Activated naive CD4-positive, alpha-beta T cell treated with anti-CD3 and anti-CD28 coated beads, Interleukin-2, amount 50 U/mL, for 72 hours (primary cell): ENCODE measurements at regions not wholly inside any gene's neighbourhood (a gene's known extent, or its start where the extent isn't known, plus 50 kb on each side); places are given as distances from the start of the nearest gene placed in this dataset.
A peak's percentile ranks its signal among the peaks of the same experiment; 100 is the strongest.

Experiments used
- ATAC-seq, 2 donors: fragments of 150-1000 bp; cut with Tn5 transposase; 2 replicates each; pipeline ENCODE4 v1.10.0; 2021; ENCODE audit warnings: mild to moderate bottlenecking in 2 of 2, moderate library complexity in 2 of 2
- DNase-seq, 2 donors: peaks; one replicate each; pipeline ENCODE4 v3.0.0; 2021 to 2022; ENCODE audit warnings: low spot score in 2 of 2
- H3K27ac Mint-ChIP-seq, 2 donors: one replicate each; pipeline ENCODE4 v1.8.0; 2022; ENCODE audit warnings: mild to moderate bottlenecking in 2 of 2, mixed read lengths in 2 of 2
- H3K36me3 Mint-ChIP-seq, 2 donors: one replicate each; pipeline ENCODE4 v1.8.0; 2022; ENCODE audit warnings: mixed read lengths in 2 of 2
- H3K9me3 Mint-ChIP-seq, 2 donors: one replicate each; pipeline ENCODE4 v1.8.0; 2022; ENCODE audit warnings: mixed read lengths in 2 of 2

GRCh38 chr18:55083461-55083860 is 124.2 kb upstream of the CCDC68 start:
- Mint-ChIP-seq H3K36me3 (no peaks in the 10 kb centered on the region), H3K27ac (no peak overlapping the region), H3K9me3 (peaks cover 0 to 4% of the 10 kb centered on the region in 2 donors)
- DNase-seq: no peak
- no peak for ATAC-seq

- DNase-seq (no peak), ATAC-seq (no peak)
- Mint-ChIP-seq H3K36me3 (no peaks in the 10 kb centered on the region), H3K27ac (no peak overlapping the region), H3K9me3 (peaks cover 0 to 4% of the 10 kb centered on the region in 2 donors)
Measured at GRCh38 chr18:55079481-55080355, 120.5 kb upstream of the CCDC68 start.

GRCh38 chr18:55079067-55079466 is 119.8 kb upstream of the CCDC68 start:
- no peak for DNase-seq
- peaks cover 0 to 4% of the 10 kb centered on the region in 2 donors for H3K9me3 Mint-ChIP-seq
- no peak overlapping the region for H3K27ac Mint-ChIP-seq
- no peaks in the 10 kb centered on the region for H3K36me3 Mint-ChIP-seq
- no peak for ATAC-seq

DNA sequence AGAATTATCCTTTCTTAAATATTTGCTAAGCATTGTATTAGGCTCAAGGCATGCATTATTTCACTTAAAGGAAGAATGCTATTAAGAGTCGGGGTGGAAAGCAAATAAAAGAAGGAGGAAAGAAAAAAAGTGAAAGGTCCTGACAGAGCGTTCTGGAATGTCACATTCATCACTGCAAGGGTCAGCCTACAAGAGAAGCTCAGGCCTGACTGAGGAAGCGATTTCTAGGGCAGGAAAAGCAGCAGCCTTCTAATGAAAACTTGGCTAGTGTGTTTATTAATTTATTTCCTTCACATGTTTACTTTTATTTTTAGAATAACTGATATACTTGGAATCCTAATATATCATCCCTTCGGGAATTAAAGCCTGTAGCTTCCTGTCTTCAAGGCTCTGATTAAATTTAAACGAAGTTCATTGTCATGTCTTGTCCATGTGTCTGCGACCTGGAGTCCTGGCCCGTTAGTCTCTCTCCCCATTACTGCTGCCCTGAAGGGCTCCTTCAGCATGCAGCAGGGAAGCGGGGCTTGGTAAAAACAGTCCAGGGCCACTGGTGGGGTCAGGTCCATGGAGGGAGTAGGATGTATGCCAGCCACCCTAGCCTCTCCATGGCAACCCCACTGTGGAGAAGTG is 119.2 kb upstream of the CCDC68 start:
- Mint-ChIP-seq H3K36me3 (no peaks in the 10 kb centered on the region), H3K9me3 (peaks cover 0 to 4% of the 10 kb centered on the region in 2 donors), H3K27ac (no peak overlapping the region)
- DNase-seq (no peak), ATAC-seq (no peak)

DNA sequence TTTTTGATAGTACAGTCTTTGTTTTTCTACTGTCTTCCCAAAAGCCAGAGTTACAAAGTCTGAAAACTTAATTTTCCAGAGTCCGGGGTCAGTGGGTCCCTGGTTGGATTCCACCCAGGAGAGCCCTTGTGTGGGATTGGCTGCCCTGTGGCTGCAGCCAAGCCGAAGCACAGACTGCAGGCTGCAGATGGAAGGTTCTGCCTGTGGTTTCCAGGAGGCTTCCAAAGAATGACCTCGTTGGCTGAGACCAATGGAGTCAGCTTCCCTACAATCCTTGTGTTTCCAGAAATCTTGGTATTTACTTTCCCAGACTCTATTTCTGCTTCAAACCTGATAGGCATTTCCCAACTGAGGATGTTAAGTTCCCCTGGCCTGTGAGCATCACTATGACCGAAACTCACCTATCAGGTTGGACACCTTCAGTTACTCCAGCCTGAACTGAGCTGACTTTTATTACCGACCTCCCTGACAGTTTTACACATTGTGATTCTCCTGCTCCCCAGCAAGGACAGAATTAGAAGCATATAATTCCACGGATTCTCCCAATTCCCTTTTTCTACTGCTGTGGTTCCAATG is 117.5 kb upstream of the CCDC68 start:
- ATAC-seq (no peak), DNase-seq (no peak)
- H3K36me3 Mint-ChIP-seq: no peaks in the 10 kb centered on the region

GRCh38 chr18:55073834-55074233 is 114.6 kb upstream of the CCDC68 start:
- no peak overlapping the region for H3K27ac Mint-ChIP-seq
- ATAC-seq (no peak), DNase-seq (no peak)
- H3K36me3 Mint-ChIP-seq: no peaks in the 10 kb centered on the region
- no peaks in the 10 kb centered on the region for H3K9me3 Mint-ChIP-seq

More for the DNA sequence above, 117.5 kb upstream of the CCDC68 start:
- Mint-ChIP-seq H3K27ac (no peak overlapping the region), H3K9me3 (peaks cover 0 to 4% of the 10 kb centered on the region in 2 donors)

DNA sequence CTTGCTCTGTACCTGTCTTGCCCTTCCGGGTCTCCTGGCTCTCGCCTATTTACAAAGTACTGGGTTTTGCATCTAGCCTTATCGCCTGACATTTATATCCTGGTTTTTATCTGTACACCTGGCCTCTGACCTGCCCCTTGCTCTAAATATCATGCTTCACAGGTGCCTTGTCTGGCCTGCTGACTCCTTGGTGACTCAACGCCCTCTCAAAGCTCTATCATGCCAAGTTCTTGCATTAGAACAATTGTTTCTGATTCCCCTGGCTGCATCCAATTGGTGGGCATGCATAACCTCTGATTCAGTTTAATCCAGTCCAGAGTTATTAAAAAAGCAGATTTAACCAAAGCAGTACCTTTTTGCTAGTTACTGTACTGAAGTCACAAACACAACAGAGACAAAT is 113.9 kb upstream of the CCDC68 start:
- DNase-seq (no peak), ATAC-seq (no peak)
- no peak overlapping the region for H3K27ac Mint-ChIP-seq
- no peaks in the 10 kb centered on the region for H3K36me3 Mint-ChIP-seq
- no peaks in the 10 kb centered on the region for H3K9me3 Mint-ChIP-seq

DNA sequence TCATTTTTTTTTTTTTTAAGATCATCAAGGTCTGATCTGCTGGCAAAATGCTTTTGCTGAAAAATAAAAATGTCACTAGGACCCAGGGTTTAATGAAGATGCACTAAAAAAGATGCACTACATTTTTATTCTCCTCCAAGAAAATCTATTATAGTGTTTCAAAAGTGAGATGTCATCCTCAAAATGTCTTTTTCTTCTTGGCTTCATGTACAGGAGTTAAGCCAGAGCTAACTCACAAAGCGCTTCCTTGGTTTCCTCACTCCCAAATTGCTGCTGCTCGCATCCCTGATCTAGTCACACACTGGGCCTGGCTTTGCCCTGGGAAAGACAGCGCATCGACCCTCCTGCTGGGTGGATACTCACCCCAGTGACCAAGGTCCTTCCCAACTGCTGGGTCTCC is 113.4 kb upstream of the CCDC68 start:
- DNase-seq: no peak
- H3K9me3 Mint-ChIP-seq: no peaks in the 10 kb centered on the region
- ATAC-seq: no peak
- no peaks in the 10 kb centered on the region for H3K36me3 Mint-ChIP-seq
- no peak overlapping the region for H3K27ac Mint-ChIP-seq

DNA sequence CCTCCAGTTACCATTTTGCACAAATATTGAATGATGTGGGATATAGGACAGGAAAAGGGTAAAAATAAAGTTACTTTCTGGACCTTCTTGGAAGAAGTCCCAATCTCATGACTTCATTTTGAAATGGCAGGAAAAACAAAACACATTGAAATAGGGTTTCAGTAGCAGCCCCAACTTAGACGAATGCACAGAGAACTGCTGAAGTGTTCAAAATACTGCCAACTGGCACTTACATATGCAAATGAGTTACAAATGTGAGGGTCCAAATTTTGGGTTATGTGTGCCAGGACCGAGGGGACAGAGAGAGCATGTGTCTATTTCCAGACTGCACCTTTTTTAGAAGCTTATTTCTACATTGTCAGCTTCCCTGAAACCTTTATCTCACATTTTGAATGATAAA is 112.9 kb upstream of the CCDC68 start:
- H3K27ac Mint-ChIP-seq: no peak overlapping the region
- H3K36me3 Mint-ChIP-seq: no peaks in the 10 kb centered on the region
- DNase-seq (no peak), ATAC-seq (no peak)
- H3K9me3 Mint-ChIP-seq: no peaks in the 10 kb centered on the region

DNA sequence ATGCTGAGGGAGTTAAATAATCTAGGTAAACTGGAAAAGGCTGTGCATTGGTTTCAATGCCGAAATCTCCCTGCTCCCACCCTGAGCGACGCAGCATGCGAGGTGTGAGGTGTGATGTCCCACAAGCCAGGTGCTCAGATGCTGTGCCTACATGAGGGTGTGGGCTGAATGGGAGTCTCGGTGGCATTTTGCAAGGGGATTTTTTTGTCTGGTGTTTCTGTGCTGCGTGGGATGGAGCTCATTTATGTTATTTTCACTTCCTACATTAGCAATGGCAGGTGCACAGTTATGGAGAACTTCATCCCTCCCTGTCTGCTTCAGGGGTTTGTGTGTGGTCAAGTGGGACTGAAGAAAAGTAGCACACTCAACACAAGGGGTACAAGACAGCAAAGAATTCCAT is 110.2 kb upstream of the CCDC68 start:
- no peaks in the 10 kb centered on the region for H3K36me3 Mint-ChIP-seq
- H3K9me3 Mint-ChIP-seq: no peaks in the 10 kb centered on the region
- H3K27ac Mint-ChIP-seq: no peak overlapping the region
- DNase-seq (no peak), ATAC-seq (no peak)

DNA sequence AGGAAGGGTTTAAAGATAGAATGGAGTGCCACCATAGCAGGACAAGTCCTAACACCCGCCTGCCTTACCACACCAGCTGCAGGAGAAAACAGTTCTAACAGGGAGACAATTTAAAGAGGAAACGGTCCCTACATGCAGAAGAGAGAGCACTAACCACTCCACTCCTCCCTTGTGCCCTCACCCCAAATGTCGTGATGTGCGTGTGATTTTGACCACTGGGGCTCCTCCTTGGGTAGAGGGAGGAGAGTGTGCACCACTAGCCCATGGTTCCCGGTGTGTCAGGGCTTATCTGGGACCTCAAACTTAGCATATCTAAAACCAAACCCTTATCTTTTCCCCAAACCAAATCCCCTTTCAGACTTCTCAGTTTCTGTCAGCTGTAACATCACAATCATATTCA is 105.5 kb upstream of the CCDC68 start:
- no peaks in the 10 kb centered on the region for H3K9me3 Mint-ChIP-seq
- no peak for ATAC-seq
- no peaks in the 10 kb centered on the region for H3K36me3 Mint-ChIP-seq
- no peak for DNase-seq
- H3K27ac Mint-ChIP-seq: no peak overlapping the region

GRCh38 chr18:55064073-55064472 is 104.8 kb upstream of the CCDC68 start:
- ATAC-seq: no peak
- Mint-ChIP-seq H3K36me3 (no peaks in the 10 kb centered on the region), H3K27ac (no peak overlapping the region), H3K9me3 (no peaks in the 10 kb centered on the region)
- DNase-seq: no peak

- no peak for ATAC-seq
- Mint-ChIP-seq H3K27ac (no peak overlapping the region), H3K36me3 (no peaks in the 10 kb centered on the region), H3K9me3 (no peaks in the 10 kb centered on the region)
- no peak for DNase-seq
Measured at GRCh38 chr18:55054021-55054990, 95.0 kb upstream of the CCDC68 start.

DNA sequence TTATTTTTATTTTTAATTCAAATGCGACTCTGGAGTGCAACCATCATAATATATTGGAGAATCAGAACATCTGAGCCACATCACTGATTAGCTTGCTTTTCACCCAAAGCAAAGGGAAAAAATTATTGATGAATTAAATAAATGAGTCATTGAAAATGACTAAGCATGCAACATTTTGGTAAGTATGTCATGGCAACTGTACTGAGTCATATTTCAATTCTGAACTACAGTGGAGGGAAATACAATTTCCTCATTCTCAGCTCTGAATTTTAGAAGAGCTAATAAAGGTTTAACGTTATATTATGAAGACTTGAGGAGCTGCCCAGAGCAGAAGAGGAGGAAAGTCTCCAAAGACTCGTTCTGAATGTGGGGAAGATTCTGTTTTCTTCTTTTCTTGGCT is 89.6 kb upstream of the CCDC68 start:
- Mint-ChIP-seq H3K9me3 (no peaks in the 10 kb centered on the region), H3K36me3 (no peaks in the 10 kb centered on the region), H3K27ac (no peak overlapping the region)
- DNase-seq (no peak), ATAC-seq (peak in 1 of 2 donors; percentile 60)

GRCh38 chr18:55047546-55047945 is 88.3 kb upstream of the CCDC68 start:
- no peaks in the 10 kb centered on the region for H3K9me3 Mint-ChIP-seq
- no peaks in the 10 kb centered on the region for H3K36me3 Mint-ChIP-seq
- no peak for ATAC-seq
- no peak overlapping the region for H3K27ac Mint-ChIP-seq
- DNase-seq: no peak

GRCh38 chr18:55041366-55041765 is 82.1 kb upstream of the CCDC68 start:
- Mint-ChIP-seq H3K27ac (no peak overlapping the region), H3K36me3 (no peaks in the 10 kb centered on the region), H3K9me3 (no peaks in the 10 kb centered on the region)
- no peak for ATAC-seq
- no peak for DNase-seq

DNA sequence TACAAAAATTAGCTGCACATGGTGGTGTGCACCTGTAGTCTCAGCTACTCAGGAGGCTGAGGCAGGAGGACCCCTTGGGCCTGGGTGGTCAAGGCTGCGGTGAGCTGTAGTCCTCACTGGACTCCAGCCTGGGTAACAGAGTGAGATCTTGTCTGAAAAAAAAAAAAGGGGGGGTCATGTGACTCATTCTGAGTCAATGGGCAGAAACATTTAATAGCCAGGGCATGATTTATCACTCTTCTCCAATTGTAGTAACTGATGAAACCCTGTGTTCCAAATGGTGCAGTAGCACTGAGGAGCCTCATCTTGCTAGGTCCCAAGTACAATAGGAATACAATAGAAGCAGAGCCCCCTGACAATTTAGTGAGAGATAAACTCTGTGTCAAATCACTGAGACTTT is 78.9 kb upstream of the CCDC68 start:
- H3K27ac Mint-ChIP-seq: no peak overlapping the region
- no peaks in the 10 kb centered on the region for H3K36me3 Mint-ChIP-seq
- DNase-seq (no peak), ATAC-seq (no peak)
- H3K9me3 Mint-ChIP-seq: no peaks in the 10 kb centered on the region
